BLaER1 treated with 17β-estradiol and CSF1 and Interleukin-3, amounts not matched to agents 10 nM and 100 nM (cell line): ENCODE measurements at regions not wholly inside any gene's neighbourhood (a gene's known extent, or its start where the extent isn't known, plus 50 kb on each side); places are given as distances from the start of the nearest gene placed in this dataset.

Source experiments
- H3K27ac ChIP-seq, 11 experiments: shearing (Covaris generic); formaldehyde crosslinking; 2 replicates each; pipeline ENCODE4 v1.8.1; 2022
- H3K27me3 ChIP-seq, 11 experiments: shearing (Covaris generic); formaldehyde crosslinking; 2 replicates each; pipeline ENCODE4 v1.8.1; 2022
- H3K36me3 ChIP-seq, 11 experiments: shearing (Covaris generic); formaldehyde crosslinking; 2 replicates each; pipeline ENCODE4 v1.8.1; 2022
- H3K4me1 ChIP-seq, 10 experiments: shearing (Covaris generic); formaldehyde crosslinking; 2 replicates each; pipeline ENCODE4 v1.8.1; 2022
- H3K4me2 ChIP-seq, 11 experiments: shearing (Covaris generic); formaldehyde crosslinking; 2 replicates each; pipeline ENCODE4 v1.8.1; 2022
- H3K4me3 ChIP-seq, 10 experiments: shearing (Covaris generic); formaldehyde crosslinking; 2 replicates each; pipeline ENCODE4 v1.8.1; 2022
- H3K9ac ChIP-seq, 11 experiments: shearing (Covaris generic); formaldehyde crosslinking; 2 replicates each; pipeline ENCODE4 v1.8.1; 2022
- H3K9me3 ChIP-seq, 11 experiments: shearing (Covaris generic); formaldehyde crosslinking; replicated peaks in 1 of 11; 2 replicates each; pipeline ENCODE4 v1.8.1; 2022
- H4K20me1 ChIP-seq, 11 experiments: shearing (Covaris generic); formaldehyde crosslinking; 2 replicates each; pipeline ENCODE4 v1.8.1; 2022
- Cebpa-rat ChIP-seq, 11 experiments: shearing (Covaris generic); IDR thresholded peaks; 2 replicates each; pipeline ENCODE4 v1.8.1; 2022

- H3K4me1 ChIP-seq = peaks cover 0 to 5% (median 0%) of the 10 kb centered on the region in 10 experiments; a peak in 2 of 20 replicates
- no peak overlapping the region for H3K9ac ChIP-seq
- H3K4me3 ChIP-seq = no peak overlapping the region
- no peaks in the 10 kb centered on the region for H3K9me3 ChIP-seq
- H3K4me2 ChIP-seq = peak overlapping the region in 1 of 11 experiments; percentile 20; a peak in 2 of 22 replicates
- no peaks in the 10 kb centered on the region for H4K20me1 ChIP-seq
- H3K27me3 ChIP-seq = no peaks in the 10 kb centered on the region
- TF ChIP-seq Cebpa-rat (IDR thresholded peaks at IDR 0.05) = no peak
- no peaks in the 10 kb centered on the region for H3K36me3 ChIP-seq
- H3K27ac ChIP-seq = no peak overlapping the region
Observed at GRCh38 chr10:64098994-64099393, 577.8 kb downstream of the REEP3 start.

DNA sequence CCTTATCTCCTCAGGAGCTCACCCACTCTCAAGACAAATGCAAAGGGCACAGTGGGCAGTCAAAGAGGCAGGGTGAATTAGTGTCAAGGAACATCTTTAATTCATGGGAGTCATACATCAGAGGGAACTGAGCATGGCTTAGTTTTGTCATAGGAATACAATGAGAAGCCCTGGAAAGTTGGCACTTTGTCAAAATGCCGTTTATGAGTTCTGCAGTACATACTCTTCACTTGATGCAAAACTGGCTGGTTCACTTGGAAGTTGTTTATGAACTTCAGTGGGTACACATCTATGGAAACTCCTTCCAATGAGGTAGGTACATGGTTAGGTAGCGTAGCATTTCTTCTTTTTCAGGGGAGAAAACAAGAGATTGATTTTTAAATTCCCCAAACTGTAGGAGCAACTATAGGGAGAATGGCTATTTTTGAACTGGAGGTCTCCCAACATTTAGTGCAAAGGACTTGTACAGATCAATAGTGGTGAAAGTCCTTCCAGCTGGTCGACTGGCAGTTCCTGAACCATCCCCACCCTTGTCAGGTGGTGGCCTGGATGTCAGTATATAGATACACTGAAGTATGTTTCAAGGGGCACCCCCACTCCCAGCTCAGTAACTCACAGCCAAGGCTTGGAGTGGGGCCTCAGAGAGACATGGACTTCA is 580.5 kb downstream of the REEP3 start:
- Histone ChIP-seq H3K4me2 (no peak overlapping the region), H3K27me3 (no peaks in the 10 kb centered on the region), H3K4me3 (no peak overlapping the region), H3K27ac (no peak overlapping the region), H3K4me1 (peaks cover 0 to 5% (median 0%) of the 10 kb centered on the region in 10 experiments; a peak in 2 of 20 replicates), H3K36me3 (no peaks in the 10 kb centered on the region), H4K20me1 (no peaks in the 10 kb centered on the region), H3K9ac (no peak overlapping the region), H3K9me3 (no peaks in the 10 kb centered on the region)
- no peak for TF ChIP-seq Cebpa-rat (IDR thresholded peaks at IDR 0.05)

- Histone ChIP-seq H3K4me2 (no peak overlapping the region), H3K4me3 (no peak overlapping the region), H3K9ac (no peak overlapping the region), H3K27me3 (no peaks in the 10 kb centered on the region), H4K20me1 (no peaks in the 10 kb centered on the region), H3K36me3 (no peaks in the 10 kb centered on the region), H3K27ac (no peak overlapping the region), H3K4me1 (peaks cover 0 to 5% (median 0%) of the 10 kb centered on the region in 10 experiments; a peak in 2 of 20 replicates), H3K9me3 (no peaks in the 10 kb centered on the region)
- no peak for TF ChIP-seq Cebpa-rat (IDR thresholded peaks at IDR 0.05)
Observed at GRCh38 chr10:64102264-64102633, 581.0 kb downstream of the REEP3 start.

DNA sequence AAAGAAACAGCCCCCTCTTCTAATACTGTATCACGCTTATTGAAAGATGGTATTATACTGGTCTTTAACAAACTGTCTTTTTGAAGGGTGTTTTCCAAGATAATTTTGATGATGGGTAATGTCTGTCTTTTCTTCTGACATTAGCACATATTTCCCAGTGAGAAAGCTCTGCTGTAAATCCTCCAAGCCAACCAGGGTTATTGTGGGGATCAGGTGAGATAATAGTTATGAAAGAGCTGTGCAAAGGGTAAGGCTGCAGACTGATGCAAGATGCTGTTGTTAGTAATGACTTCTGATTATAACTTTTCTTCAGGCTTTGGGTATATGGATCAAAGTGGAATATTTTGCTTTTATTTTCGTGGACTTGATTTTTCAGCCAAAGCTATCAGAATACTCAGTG is 581.7 kb downstream of the REEP3 start:
- H4K20me1 ChIP-seq = no peaks in the 10 kb centered on the region
- no peak overlapping the region for H3K9ac ChIP-seq
- no peaks in the 10 kb centered on the region for H3K9me3 ChIP-seq
- H3K4me1 ChIP-seq = peaks cover 0 to 5% (median 0%) of the 10 kb centered on the region in 10 experiments; a peak in 2 of 20 replicates
- no peaks in the 10 kb centered on the region for H3K36me3 ChIP-seq
- H3K27ac ChIP-seq = no peak overlapping the region
- H3K4me2 ChIP-seq = no peak overlapping the region
- no peaks in the 10 kb centered on the region for H3K27me3 ChIP-seq
- H3K4me3 ChIP-seq = no peak overlapping the region
- no peak for TF ChIP-seq Cebpa-rat (IDR thresholded peaks at IDR 0.05)

GRCh38 chr10:64103750-64104470 is 582.7 kb downstream of the REEP3 start:
- Histone ChIP-seq H3K4me1 (peaks cover 1 to 8% (median 3%) of the 10 kb centered on the region in 10 experiments; a peak in 17 of 20 replicates), H3K4me2 (peak overlapping the region in 1 of 11 experiments; percentile 10; a peak in 1 of 22 replicates), H3K36me3 (no peaks in the 10 kb centered on the region), H3K4me3 (no peak overlapping the region), H3K27ac (no peak overlapping the region), H3K9ac (no peak overlapping the region), H3K27me3 (no peaks in the 10 kb centered on the region), H3K9me3 (no peaks in the 10 kb centered on the region), H4K20me1 (no peaks in the 10 kb centered on the region)
- no peak for TF ChIP-seq Cebpa-rat (IDR thresholded peaks at IDR 0.05)

- Histone ChIP-seq H3K4me2 (peak overlapping the region in 4 of 11 experiments; percentile 39 to 58 (median 42); a peak in 5 of 22 replicates), H3K9me3 (no peaks in the 10 kb centered on the region), H4K20me1 (no peaks in the 10 kb centered on the region), H3K27ac (no peak overlapping the region), H3K4me3 (no peak overlapping the region), H3K36me3 (no peaks in the 10 kb centered on the region), H3K9ac (no peak overlapping the region), H3K27me3 (no peaks in the 10 kb centered on the region), H3K4me1 (peaks cover 13 to 32% (median 27%) of the 10 kb centered on the region in 10 experiments)
- no peak for TF ChIP-seq Cebpa-rat (IDR thresholded peaks at IDR 0.05)
Observed at GRCh38 chr10:64109926-64110495, 588.8 kb downstream of the REEP3 start.

- peak overlapping the region in 3 of 10 experiments; percentile 19 to 30 (median 28); a peak in 3 of 20 replicates for H3K4me3 ChIP-seq
- peak overlapping the region in 4 of 11 experiments; percentile 3 to 24 (median 12); a peak in 3 of 22 replicates for H3K9ac ChIP-seq
- no peak for TF ChIP-seq Cebpa-rat (IDR thresholded peaks at IDR 0.05)
- H4K20me1 ChIP-seq = no peaks in the 10 kb centered on the region
- no peaks in the 10 kb centered on the region for H3K9me3 ChIP-seq
- H3K4me2 ChIP-seq = peak overlapping the region; percentile 30 to 74 (median 46); a peak in 19 of 22 replicates
- no peaks in the 10 kb centered on the region for H3K27me3 ChIP-seq
- H3K4me1 ChIP-seq = peaks cover 13 to 32% (median 27%) of the 10 kb centered on the region in 10 experiments
- H3K36me3 ChIP-seq = no peaks in the 10 kb centered on the region
- H3K27ac ChIP-seq = peak overlapping the region in 2 of 11 experiments; percentile 35 to 39; a peak in 3 of 22 replicates
Observed at GRCh38 chr10:64112701-64113355, 591.6 kb downstream of the REEP3 start.

DNA sequence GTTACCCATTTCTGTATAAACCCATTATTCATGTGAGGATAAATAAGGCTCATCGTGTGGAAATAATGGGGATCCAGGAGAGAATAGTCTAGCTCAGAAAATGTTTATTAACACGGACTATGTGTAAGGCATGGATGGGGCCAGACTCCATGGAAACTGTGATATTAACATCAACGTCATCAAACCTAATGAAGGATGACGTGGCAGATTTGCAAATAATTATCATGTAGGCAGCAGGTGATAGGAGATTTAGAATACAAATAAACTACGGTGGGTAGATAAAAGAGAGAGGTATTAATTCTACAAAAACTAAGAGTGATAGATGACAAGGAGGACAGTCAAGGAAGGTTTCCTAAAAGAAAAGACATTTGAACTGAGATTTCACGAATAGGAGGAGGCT is 592.2 kb downstream of the REEP3 start:
- peak overlapping the region in 8 of 11 experiments; percentile 11 to 74 (median 32); a peak in 6 of 22 replicates for H3K4me2 ChIP-seq
- no peak overlapping the region for H3K4me3 ChIP-seq
- no peaks in the 10 kb centered on the region for H3K36me3 ChIP-seq
- no peak overlapping the region for H3K27ac ChIP-seq
- TF ChIP-seq Cebpa-rat (IDR thresholded peaks at IDR 0.05) = no peak
- no peaks in the 10 kb centered on the region for H3K9me3 ChIP-seq
- peaks cover 13 to 32% (median 27%) of the 10 kb centered on the region in 10 experiments for H3K4me1 ChIP-seq
- no peaks in the 10 kb centered on the region for H4K20me1 ChIP-seq
- H3K27me3 ChIP-seq = no peaks in the 10 kb centered on the region
- H3K9ac ChIP-seq = no peak overlapping the region

GRCh38 chr10:64113792-64114191 is 592.6 kb downstream of the REEP3 start:
- Histone ChIP-seq H3K27ac (no peak overlapping the region), H3K4me2 (peak overlapping the region in 3 of 11 experiments; percentile 11 to 26 (median 19); a peak in 2 of 22 replicates), H3K27me3 (no peaks in the 10 kb centered on the region), H3K9ac (no peak overlapping the region), H4K20me1 (no peaks in the 10 kb centered on the region), H3K9me3 (no peaks in the 10 kb centered on the region), H3K4me1 (peaks cover 13 to 30% (median 25%) of the 10 kb centered on the region in 10 experiments), H3K36me3 (no peaks in the 10 kb centered on the region), H3K4me3 (no peak overlapping the region)
- TF ChIP-seq Cebpa-rat (IDR thresholded peaks at IDR 0.05) = no peak
